Loucy (cell line): ENCODE measurements at regions not wholly inside any gene's neighbourhood (a gene's known extent, or its start where the extent isn't known, plus 50 kb on each side); places are given as distances from the start of the nearest gene placed in this dataset.

Source experiments
- H2AFZ ChIP-seq: fragments of 200-600 bp; sonication (generic); 2 replicates; pipeline ENCODE4 v1.6.0; 2016; ENCODE audit warnings: antibody characterized with exemption, mild to moderate bottlenecking, low read length, moderate library complexity
- H3F3A ChIP-seq: fragments of 200-600 bp; 2 replicates; pipeline ENCODE4 v1.6.0; 2016; ENCODE audit warnings: antibody characterized with exemption, low read depth, mild to moderate bottlenecking
- H3K27me3 ChIP-seq: fragments of 200-600 bp; sonication (generic); 2 replicates; pipeline ENCODE4 v1.6.1; 2014; ENCODE audit warnings: low read length, mild to moderate bottlenecking; ENCODE audit not compliant: insufficient read depth, poor library complexity, severe bottlenecking
- H3K36me3 ChIP-seq: fragments of 200-600 bp; sonication (generic); 2 replicates; pipeline ENCODE4 v1.6.1; 2016; ENCODE audit warnings: low read length; ENCODE audit not compliant: insufficient read depth
- H3K4me1 ChIP-seq: fragments of 200-600 bp; sonication (generic); 2 replicates; pipeline ENCODE4 v1.5.1; 2014; ENCODE audit warnings: low read length, mild to moderate bottlenecking; ENCODE audit not compliant: insufficient read depth, poor library complexity, severe bottlenecking
- H3K4me2 ChIP-seq: fragments of 200-600 bp; sonication (generic); 2 replicates; pipeline ENCODE4 v1.6.0; 2014; ENCODE audit warnings: antibody characterized with exemption, low read length, low read depth, mild to moderate bottlenecking; ENCODE audit not compliant: poor library complexity, severe bottlenecking
- H3K4me3 ChIP-seq: fragments of 200-600 bp; sonication (generic); 2 replicates; pipeline ENCODE4 v1.5.1; 2014; ENCODE audit warnings: low read length, mild to moderate bottlenecking, mixed read lengths; ENCODE audit not compliant: poor library complexity, severe bottlenecking
- H3K79me2 ChIP-seq: fragments of 200-600 bp; sonication (generic); 2 replicates; pipeline ENCODE4 v1.6.1; 2014; ENCODE audit warnings: low read length; ENCODE audit not compliant: insufficient read depth
- H3K9ac ChIP-seq: fragments of 200-600 bp; sonication (generic); 2 replicates; pipeline ENCODE4 v1.6.0; 2014; ENCODE audit warnings: mild to moderate bottlenecking, low read depth, low read length, moderate library complexity; ENCODE audit not compliant: poor library complexity, severe bottlenecking
- H3K9me2 ChIP-seq: fragments of 200-600 bp; sonication (generic); replicated peaks from 2 replicates; pipeline ENCODE4 v1.6.1; 2016; ENCODE audit warnings: low read depth, low read length, mixed read lengths
- H3K9me3 ChIP-seq: fragments of 200-600 bp; sonication (generic); 2 replicates; pipeline ENCODE4 v1.6.1; 2014; ENCODE audit warnings: mild to moderate bottlenecking, antibody characterized with exemption, low read length, low read depth; ENCODE audit not compliant: insufficient read depth
- H4K20me1 ChIP-seq: fragments of 200-600 bp; sonication (generic); 2 replicates; pipeline ENCODE4 v1.6.0; 2014; ENCODE audit warnings: antibody characterized with exemption, low read length, mild to moderate bottlenecking; ENCODE audit not compliant: insufficient read depth, poor library complexity, severe bottlenecking
- CTCF ChIP-seq: fragments of 200-600 bp; sonication (generic); conservative IDR thresholded peaks from 2 replicates; pipeline ENCODE4 v1.5.1; 2014; ENCODE audit warnings: mild to moderate bottlenecking, antibody characterized with exemption, low read length
- EZH2phosphoT487 ChIP-seq: fragments of 200-600 bp; IDR thresholded peaks from 2 replicates; pipeline ENCODE4 v1.6.1; 2018; ENCODE audit warnings: antibody characterized with exemption, mild to moderate bottlenecking, moderate library complexity, borderline replicate concordance

- H3K27me3 ChIP-seq = no peaks in the 10 kb centered on the region
- H3K4me2 ChIP-seq = no peak overlapping the region
- TF ChIP-seq EZH2phosphoT487 = no peak
- no peak for TF ChIP-seq CTCF
- no peak overlapping the region for H2AFZ ChIP-seq
- no peaks in the 10 kb centered on the region for H3K79me2 ChIP-seq
- H3K4me1 ChIP-seq = no peaks in the 10 kb centered on the region
- no peak overlapping the region for H3K9ac ChIP-seq
- H3K9me3 ChIP-seq = no peaks in the 10 kb centered on the region
- H3K36me3 ChIP-seq = no peaks in the 10 kb centered on the region
- no peaks in the 10 kb centered on the region; the same call in 1 of the 2 replicates for H3K9me2 ChIP-seq
- no peak overlapping the region for H3K4me3 ChIP-seq
- H3F3A ChIP-seq = no peaks in the 10 kb centered on the region
- H4K20me1 ChIP-seq = no peaks in the 10 kb centered on the region
Measured at GRCh38 chr4:180500154-180500553, 1743.0 kb upstream of the TENM3 start.

DNA sequence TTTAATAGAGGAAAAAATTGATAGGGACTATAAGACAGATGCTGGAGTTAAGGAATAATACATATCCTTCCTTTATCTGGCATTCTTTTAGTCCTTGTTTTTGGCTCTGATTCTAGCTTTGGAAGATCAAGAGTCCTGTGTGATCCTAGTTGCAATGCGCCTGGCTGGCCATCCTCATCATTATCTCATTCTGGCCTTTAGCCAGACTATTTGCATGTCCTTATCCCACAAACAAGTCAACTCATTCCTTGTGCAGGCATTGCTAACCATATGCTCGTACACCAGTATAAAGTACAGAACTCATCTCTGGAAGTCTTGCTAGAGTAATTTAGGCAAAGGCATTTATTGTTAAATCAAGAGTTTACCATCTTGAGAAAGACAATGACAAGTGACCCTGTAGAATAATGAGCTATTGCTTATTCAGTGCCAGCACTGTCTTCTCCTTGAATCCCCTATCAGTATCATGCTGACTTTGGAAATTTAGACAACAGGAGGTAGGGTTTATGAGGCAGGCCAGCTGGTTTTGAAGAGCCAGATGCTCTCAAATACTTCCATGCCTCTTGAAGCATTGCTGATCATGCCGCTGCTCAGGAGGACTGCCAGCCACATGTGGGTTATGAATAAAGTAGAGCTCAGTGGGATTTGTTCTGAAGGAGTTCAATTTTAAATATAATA is 1730.3 kb upstream of the TENM3 start:
- H3K36me3 ChIP-seq = no peaks in the 10 kb centered on the region
- H3K9me2 ChIP-seq = no peaks in the 10 kb centered on the region
- TF ChIP-seq CTCF (no peak), EZH2phosphoT487 (no peak)
- no peak overlapping the region for H2AFZ ChIP-seq
- H3K9ac ChIP-seq = no peak overlapping the region
- H3F3A ChIP-seq = no peaks in the 10 kb centered on the region
- no peaks in the 10 kb centered on the region for H3K9me3 ChIP-seq
- no peaks in the 10 kb centered on the region for H4K20me1 ChIP-seq
- H3K4me1 ChIP-seq = no peaks in the 10 kb centered on the region
- no peaks in the 10 kb centered on the region for H3K27me3 ChIP-seq
- no peak overlapping the region for H3K4me3 ChIP-seq
- no peaks in the 10 kb centered on the region for H3K79me2 ChIP-seq
- no peak overlapping the region for H3K4me2 ChIP-seq

GRCh38 chr4:180518906-180519305 is 1724.3 kb upstream of the TENM3 start:
- Histone ChIP-seq H3K4me3 (no peak overlapping the region), H3K27me3 (no peaks in the 10 kb centered on the region), H4K20me1 (no peaks in the 10 kb centered on the region), H3K79me2 (no peaks in the 10 kb centered on the region), H3K4me2 (no peak overlapping the region), H3K9me2 (no peaks in the 10 kb centered on the region), H3K9me3 (no peaks in the 10 kb centered on the region), H3K4me1 (no peaks in the 10 kb centered on the region), H2AFZ (no peak overlapping the region), H3F3A (no peaks in the 10 kb centered on the region), H3K9ac (no peak overlapping the region), H3K36me3 (no peaks in the 10 kb centered on the region)
- TF ChIP-seq EZH2phosphoT487 (no peak), CTCF (no peak)
